GM18870 (cell line): ENCODE measurements at regions not wholly inside any gene's neighbourhood (a gene's known extent, or its start where the extent isn't known, plus 50 kb on each side); places are given as distances from the start of the nearest gene placed in this dataset.

ENCODE experiments used
- ATAC-seq: cut with Tn5 transposase; IDR thresholded peaks from one replicate; pipeline ENCODE4 v1.9.1; 2021; ENCODE audit warnings: moderate library complexity; ENCODE audit not compliant: unreplicated experiment

GRCh38 chr20:22438346-22438745, 146.0 kb downstream of the FOXA2 start:
- no peak for ATAC-seq

GRCh38 chr20:22437354-22437753, 147.0 kb downstream of the FOXA2 start:
- ATAC-seq: no peak

- ATAC-seq: no peak
Measured at GRCh38 chr20:22431419-22431818, 153.0 kb downstream of the FOXA2 start.

- ATAC-seq: no peak
Measured at GRCh38 chr20:22430746-22431168, 153.6 kb downstream of the FOXA2 start.

GRCh38 chr20:22430154-22430745, 154.1 kb downstream of the FOXA2 start:
- ATAC-seq: no peak

GRCh38 chr20:22429175-22430153, 154.9 kb downstream of the FOXA2 start:
- ATAC-seq: no peak

- ATAC-seq: no peak
Measured at GRCh38 chr20:22428051-22428450, 156.3 kb downstream of the FOXA2 start.

- no peak for ATAC-seq
Measured at GRCh38 chr20:22426772-22427171, 157.6 kb downstream of the FOXA2 start.

- ATAC-seq: no peak
Measured at GRCh38 chr20:22425344-22426295, 158.8 kb downstream of the FOXA2 start.

- ATAC-seq: no peak
Measured at GRCh38 chr20:22423190-22423832, 161.1 kb downstream of the FOXA2 start.

GRCh38 chr20:22420116-22420598, 164.2 kb downstream of the FOXA2 start:
- no peak for ATAC-seq

GRCh38 chr20:22418738-22419137, 165.6 kb downstream of the FOXA2 start:
- ATAC-seq: no peak

- ATAC-seq: no peak
Measured at GRCh38 chr20:22414305-22414742, 170.0 kb downstream of the FOXA2 start.

GRCh38 chr20:22412977-22413868, 171.1 kb downstream of the FOXA2 start:
- ATAC-seq: no peak

GRCh38 chr20:22411627-22412450, 172.5 kb downstream of the FOXA2 start:
- no peak for ATAC-seq

- no peak for ATAC-seq
Measured at GRCh38 chr20:22411286-22411626, 173.1 kb downstream of the FOXA2 start.

GRCh38 chr20:22410556-22411130, 173.7 kb downstream of the FOXA2 start:
- no peak for ATAC-seq
